ENCODE measurements at regions not wholly inside any gene's neighbourhood (a gene's known extent, or its start where the extent isn't known, plus 50 kb on each side); places are given as distances from the start of the nearest gene placed in this dataset.

DNA sequence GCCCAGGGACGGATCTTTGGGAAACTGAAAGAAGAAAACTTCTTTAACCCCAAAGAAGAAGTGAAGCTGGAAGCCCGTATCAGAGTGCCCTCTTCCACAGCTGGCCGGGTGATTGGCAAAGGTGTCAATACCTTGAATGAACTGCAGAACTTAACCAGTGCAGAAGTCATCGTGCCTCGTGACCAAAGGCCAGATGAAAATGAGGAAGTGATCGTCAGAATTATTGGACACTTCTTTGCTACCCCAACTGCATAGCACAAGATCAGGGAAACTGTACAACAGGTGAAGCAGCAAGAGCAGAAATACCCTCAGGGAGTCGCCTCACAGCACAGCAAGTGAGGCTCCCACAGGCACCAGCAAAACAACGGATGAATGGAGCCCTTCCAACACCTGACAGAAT, 114.0 kb downstream of the NBPF12 start:
- no peak for ATAC-seq
- TF ChIP-seq, protein P1, sequence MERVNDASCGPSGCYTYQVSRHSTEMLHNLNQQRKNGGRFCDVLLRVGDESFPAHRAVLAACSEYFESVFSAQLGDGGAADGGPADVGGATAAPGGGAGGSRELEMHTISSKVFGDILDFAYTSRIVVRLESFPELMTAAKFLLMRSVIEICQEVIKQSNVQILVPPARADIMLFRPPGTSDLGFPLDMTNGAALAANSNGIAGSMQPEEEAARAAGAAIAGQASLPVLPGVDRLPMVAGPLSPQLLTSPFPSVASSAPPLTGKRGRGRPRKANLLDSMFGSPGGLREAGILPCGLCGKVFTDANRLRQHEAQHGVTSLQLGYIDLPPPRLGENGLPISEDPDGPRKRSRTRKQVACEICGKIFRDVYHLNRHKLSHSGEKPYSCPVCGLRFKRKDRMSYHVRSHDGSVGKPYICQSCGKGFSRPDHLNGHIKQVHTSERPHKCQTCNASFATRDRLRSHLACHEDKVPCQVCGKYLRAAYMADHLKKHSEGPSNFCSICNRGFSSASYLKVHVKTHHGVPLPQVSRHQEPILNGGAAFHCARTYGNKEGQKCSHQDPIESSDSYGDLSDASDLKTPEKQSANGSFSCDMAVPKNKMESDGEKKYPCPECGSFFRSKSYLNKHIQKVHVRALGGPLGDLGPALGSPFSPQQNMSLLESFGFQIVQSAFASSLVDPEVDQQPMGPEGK (CRISPR knock-in tag; IDR thresholded peaks at IDR 0.05; ENCODE audit: borderline replicate concordance), result no peak
- TF ChIP-seq ESRRG (CRISPR knock-in tag; IDR thresholded peaks at IDR 0.05), result no peak
- no peak for TF ChIP-seq ZNF8 (CRISPR knock-in tag; IDR thresholded peaks at IDR 0.05)
- TF ChIP-seq ARNTL (CRISPR knock-in tag; IDR thresholded peaks at IDR 0.05; ENCODE audit: borderline replicate concordance, low read depth), result no peak
- TF ChIP-seq CREB5 (CRISPR knock-in tag; IDR thresholded peaks at IDR 0.05; ENCODE audit: low read depth), result no peak
- TF ChIP-seq ZC3H10 (CRISPR knock-in tag; IDR thresholded peaks at IDR 0.05), result no peak
- no peak for TF ChIP-seq CSDC2 (CRISPR knock-in tag; IDR thresholded peaks at IDR 0.05)
- no peak for TF ChIP-seq TOX (CRISPR knock-in tag; IDR thresholded peaks at IDR 0.05; ENCODE audit: borderline replicate concordance)
- no peak for TF ChIP-seq ZFP3 (CRISPR knock-in tag; IDR thresholded peaks at IDR 0.05)
- TF ChIP-seq RARB (CRISPR knock-in tag; IDR thresholded peaks at IDR 0.05), result no peak

GRCh38 chr1:147051136-147051535, 113.0 kb downstream of the NBPF12 start:
- ATAC-seq, result no peak
- TF ChIP-seq TSHZ2 (CRISPR knock-in tag; IDR thresholded peaks at IDR 0.05) (no peak), CSDC2 (CRISPR knock-in tag; IDR thresholded peaks at IDR 0.05) (no peak), BACH2 (CRISPR knock-in tag; IDR thresholded peaks at IDR 0.05; ENCODE audit: borderline replicate concordance) (no peak), GLIS3 (CRISPR knock-in tag; IDR thresholded peaks at IDR 0.05) (no peak), TCF4 (CRISPR knock-in tag; IDR thresholded peaks at IDR 0.05; ENCODE audit: borderline replicate concordance) (no peak), ISL1 (CRISPR knock-in tag; IDR thresholded peaks at IDR 0.05) (no peak), RARB (CRISPR knock-in tag; IDR thresholded peaks at IDR 0.05) (no peak), SNAI2 (CRISPR knock-in tag; IDR thresholded peaks at IDR 0.05) (no peak), ESRRG (CRISPR knock-in tag; IDR thresholded peaks at IDR 0.05) (no peak), ARNTL (CRISPR knock-in tag; IDR thresholded peaks at IDR 0.05; ENCODE audit: borderline replicate concordance, low read depth) (no peak), ZNF70 (CRISPR knock-in tag; IDR thresholded peaks at IDR 0.05) (no peak), TOX (CRISPR knock-in tag; IDR thresholded peaks at IDR 0.05; ENCODE audit: borderline replicate concordance) (no peak), ZFP3 (CRISPR knock-in tag; IDR thresholded peaks at IDR 0.05) (no peak), ZNF8 (CRISPR knock-in tag; IDR thresholded peaks at IDR 0.05) (no peak), ZC3H10 (CRISPR knock-in tag; IDR thresholded peaks at IDR 0.05) (no peak), ZNF565 (CRISPR knock-in tag; conservative IDR thresholded peaks at IDR 0.05; ENCODE audit: low read depth) (no peak), CREB5 (CRISPR knock-in tag; IDR thresholded peaks at IDR 0.05; ENCODE audit: low read depth) (no peak)
- TF ChIP-seq, protein P1 (CRISPR knock-in tag; IDR thresholded peaks at IDR 0.05; ENCODE audit: borderline replicate concordance), result no peak

DNA sequence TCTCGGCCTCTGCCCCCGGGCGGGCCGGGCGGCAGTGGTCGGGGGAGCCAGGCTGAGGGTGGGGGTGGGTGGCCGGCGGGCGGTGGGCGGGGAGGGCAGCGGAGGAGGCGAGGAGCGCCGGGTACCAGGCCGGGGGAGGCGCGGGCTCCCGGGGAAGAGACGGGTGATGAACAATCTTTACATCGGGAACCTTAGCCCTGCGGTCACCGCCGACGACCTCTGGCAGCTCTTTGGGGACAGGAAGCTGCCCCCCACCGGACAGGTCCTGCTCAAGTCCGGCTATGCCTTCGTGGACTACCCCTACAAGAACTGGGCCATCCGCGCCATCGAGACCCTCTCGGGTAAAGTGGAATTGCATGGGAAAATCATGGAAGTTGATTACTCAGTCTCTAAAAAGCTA, 112.5 kb downstream of the NBPF12 start:
- ATAC-seq, result no peak
- TF ChIP-seq ZC3H10 (CRISPR knock-in tag; IDR thresholded peaks at IDR 0.05) (no peak), TCF4 (CRISPR knock-in tag; IDR thresholded peaks at IDR 0.05; ENCODE audit: borderline replicate concordance) (no peak), GLIS3 (CRISPR knock-in tag; IDR thresholded peaks at IDR 0.05) (no peak), ZFP30 (CRISPR knock-in tag; IDR thresholded peaks at IDR 0.05) (no peak), BACH2 (CRISPR knock-in tag; IDR thresholded peaks at IDR 0.05; ENCODE audit: borderline replicate concordance) (no peak), ISL1 (CRISPR knock-in tag; IDR thresholded peaks at IDR 0.05) (no peak), ARNTL (CRISPR knock-in tag; IDR thresholded peaks at IDR 0.05; ENCODE audit: borderline replicate concordance, low read depth) (no peak), SNAI2 (CRISPR knock-in tag; IDR thresholded peaks at IDR 0.05) (no peak), PPARA (CRISPR knock-in tag; IDR thresholded peaks at IDR 0.05; ENCODE audit: borderline replicate concordance) (no peak), ZFP3 (CRISPR knock-in tag; IDR thresholded peaks at IDR 0.05) (no peak), RARB (CRISPR knock-in tag; IDR thresholded peaks at IDR 0.05) (no peak), CSDC2 (CRISPR knock-in tag; IDR thresholded peaks at IDR 0.05) (no peak), ZNF8 (CRISPR knock-in tag; IDR thresholded peaks at IDR 0.05) (no peak), OSR1 (CRISPR knock-in tag; IDR thresholded peaks at IDR 0.05) (no peak)
- TF ChIP-seq, protein P2, sequence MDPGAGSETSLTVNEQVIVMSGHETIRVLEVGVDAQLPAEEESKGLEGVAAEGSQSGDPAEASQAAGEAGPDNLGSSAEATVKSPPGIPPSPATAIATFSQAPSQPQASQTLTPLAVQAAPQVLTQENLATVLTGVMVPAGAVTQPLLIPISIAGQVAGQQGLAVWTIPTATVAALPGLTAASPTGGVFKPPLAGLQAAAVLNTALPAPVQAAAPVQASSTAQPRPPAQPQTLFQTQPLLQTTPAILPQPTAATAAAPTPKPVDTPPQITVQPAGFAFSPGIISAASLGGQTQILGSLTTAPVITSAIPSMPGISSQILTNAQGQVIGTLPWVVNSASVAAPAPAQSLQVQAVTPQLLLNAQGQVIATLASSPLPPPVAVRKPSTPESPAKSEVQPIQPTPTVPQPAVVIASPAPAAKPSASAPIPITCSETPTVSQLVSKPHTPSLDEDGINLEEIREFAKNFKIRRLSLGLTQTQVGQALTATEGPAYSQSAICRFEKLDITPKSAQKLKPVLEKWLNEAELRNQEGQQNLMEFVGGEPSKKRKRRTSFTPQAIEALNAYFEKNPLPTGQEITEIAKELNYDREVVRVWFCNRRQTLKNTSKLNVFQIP (CRISPR knock-in tag; IDR thresholded peaks at IDR 0.05; ENCODE audit: borderline replicate concordance, low read depth), result no peak
- TF ChIP-seq, protein P1 (CRISPR knock-in tag; IDR thresholded peaks at IDR 0.05; ENCODE audit: borderline replicate concordance), result no peak

Data from SK-N-SH treated with all-trans-retinoic acid at 6 μM for 48 hours (cell line).